HG02642 (cell line): ENCODE measurements at regions not wholly inside any gene's neighbourhood (a gene's known extent, or its start where the extent isn't known, plus 50 kb on each side); places are given as distances from the start of the nearest gene placed in this dataset.
"Not testable (repeated sequence)": the region's sequence is repeated elsewhere in the genome, so short reads cannot be mapped to it uniquely, and the experiment has no call there.

Experiments
- ATAC-seq: cut with Tn5 transposase; IDR thresholded peaks from one replicate; pipeline ENCODE4 v1.9.1; 2021; ENCODE audit warnings: mild to moderate bottlenecking; ENCODE audit not compliant: unreplicated experiment, poor library complexity

DNA sequence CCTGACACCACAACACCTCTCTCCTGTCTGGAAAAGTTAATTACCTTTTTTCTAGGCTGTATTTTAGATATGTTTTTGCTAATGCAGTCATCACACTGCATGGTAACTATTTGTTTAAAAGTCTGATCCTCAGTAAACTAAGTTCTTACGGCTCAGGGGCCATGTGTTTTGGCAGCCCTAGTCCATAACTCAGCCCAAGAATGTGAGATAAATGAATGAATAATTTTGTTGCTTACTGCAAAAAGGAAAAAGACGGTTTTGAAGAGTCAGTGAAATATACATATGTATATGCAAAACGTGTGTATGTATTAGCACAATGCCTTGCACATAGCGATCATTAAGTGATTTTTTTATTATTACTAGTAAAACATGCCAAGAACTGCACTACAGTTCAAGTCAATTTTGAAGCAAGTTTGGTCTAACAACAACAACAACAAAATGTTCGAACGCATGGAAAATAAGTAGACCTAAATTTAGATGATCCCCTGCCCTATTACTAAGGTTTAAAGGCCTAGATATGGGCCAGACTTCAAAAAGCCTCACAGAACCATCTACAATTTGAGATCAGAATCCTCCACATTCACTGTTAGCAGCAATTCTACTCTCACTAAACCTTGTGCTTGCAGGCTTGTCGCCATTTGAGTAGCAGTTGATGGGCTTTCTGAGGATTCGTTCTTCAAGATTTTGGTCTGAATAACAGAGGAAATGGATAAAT is 140.0 kb downstream of the NDUFA12 start:
- ATAC-seq = no peak

DNA sequence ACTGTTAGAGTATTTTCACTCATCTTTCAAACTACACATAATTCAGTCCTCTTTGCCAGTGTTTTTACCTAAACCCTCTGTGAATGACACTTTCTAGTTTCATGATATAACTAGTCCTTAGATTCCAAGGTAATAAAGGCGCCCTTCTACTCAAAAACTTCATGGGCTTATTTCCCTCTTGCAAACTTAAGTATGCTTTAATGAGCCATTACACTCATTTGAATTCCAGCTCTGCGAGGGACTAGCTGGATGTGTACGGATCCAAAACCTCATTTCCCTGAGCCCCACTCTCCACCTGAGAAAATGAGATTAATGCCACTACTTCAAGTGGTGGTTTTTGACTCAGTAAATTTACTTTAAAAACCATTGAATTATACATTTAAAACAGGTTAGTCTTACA is 141.1 kb downstream of the NDUFA12 start:
- no peak for ATAC-seq

DNA sequence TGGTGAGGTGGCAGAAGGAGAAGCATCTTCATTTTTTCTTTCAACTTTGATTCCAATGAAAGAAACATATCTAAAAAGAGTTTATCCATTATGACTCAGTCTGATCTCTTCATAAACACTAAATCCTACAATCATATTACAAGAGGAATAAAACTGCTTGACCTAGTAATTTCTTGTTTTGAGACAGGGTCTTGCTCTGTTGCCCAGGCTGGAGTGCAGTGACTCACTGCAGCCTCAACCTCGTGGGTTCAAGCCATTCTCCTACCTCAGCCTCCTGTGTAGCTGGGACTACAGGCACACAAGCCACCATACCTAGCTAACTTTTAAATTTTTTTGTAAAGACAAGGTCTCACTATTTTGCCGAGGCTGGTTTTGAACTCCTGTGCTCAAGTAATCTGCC is 147.2 kb downstream of the NDUFA12 start:
- ATAC-seq = no peak

DNA sequence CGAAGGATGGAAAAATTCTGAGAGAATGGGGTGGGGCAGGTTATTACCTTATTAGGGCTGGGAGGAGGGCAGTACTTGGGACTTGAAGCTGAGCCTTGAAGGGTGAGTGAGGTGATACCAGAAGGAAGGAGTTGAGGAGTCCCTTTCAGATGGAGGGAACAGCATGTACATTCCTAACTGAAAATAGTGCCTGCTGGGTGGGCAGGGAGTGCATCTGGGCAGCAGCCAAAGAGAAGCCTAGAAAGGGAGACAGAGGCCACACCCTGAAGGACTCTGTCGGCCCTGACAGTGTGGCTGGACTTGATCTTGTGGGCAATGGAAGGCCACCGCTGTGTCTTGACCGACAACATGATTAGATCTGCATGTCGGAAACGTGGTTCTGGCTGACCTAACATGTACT is 147.6 kb downstream of the NDUFA12 start:
- no peak for ATAC-seq

DNA sequence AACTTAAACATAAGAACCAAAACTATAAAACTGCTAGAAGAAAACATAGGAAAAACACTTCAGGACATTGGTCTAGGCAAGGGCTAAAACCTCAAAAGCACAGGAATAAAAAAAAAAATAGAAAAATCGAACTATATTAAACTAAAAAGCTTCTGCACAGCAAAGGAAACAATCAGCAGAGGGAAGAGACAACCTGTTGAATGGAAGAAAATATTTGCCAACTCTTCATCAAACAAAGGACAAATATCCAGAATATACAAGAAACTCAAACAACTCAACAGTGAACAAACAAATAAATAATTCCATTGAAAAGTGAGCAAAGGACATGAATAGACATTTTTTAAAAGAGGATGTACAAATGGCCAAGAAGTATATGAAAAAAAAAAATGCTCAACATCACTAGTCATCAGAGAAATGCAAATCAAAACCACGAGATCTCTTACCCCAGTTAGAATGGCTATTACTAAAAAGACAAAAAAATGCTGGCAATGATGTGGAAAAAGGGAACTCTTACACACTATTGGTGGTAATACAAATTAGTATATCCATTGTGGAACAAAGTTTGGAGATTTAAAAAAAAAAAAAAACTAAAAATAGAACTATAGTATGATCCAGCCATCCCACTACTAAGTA is 152.0 kb downstream of the NDUFA12 start:
- no peak for ATAC-seq

DNA sequence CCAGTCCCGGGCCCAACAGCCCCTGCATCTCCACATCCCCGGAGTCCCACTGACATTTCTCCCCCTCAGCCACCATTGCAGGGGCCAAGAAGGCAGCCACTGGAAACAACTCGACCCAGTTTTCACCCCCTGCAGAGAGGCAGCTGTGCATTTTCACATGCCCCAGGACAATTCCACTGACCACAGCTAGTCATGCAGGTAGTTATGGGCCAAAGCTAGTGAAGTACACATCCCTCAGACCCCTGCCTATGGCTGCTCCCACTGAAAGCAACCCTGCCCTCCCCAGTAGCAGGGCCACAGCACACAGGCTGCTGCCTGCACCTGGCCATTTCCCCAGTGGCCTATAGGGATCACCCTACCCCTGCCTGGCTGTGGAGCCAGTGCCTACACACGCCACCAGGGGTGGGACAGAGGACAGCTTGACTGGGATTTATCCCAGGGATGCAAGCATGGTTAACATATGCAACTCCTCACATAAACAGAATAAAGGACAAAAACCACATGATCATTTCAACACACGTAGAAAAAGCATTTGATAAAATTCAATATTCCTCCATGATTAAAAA is 154.0 kb downstream of the NDUFA12 start:
- ATAC-seq = no peak

DNA sequence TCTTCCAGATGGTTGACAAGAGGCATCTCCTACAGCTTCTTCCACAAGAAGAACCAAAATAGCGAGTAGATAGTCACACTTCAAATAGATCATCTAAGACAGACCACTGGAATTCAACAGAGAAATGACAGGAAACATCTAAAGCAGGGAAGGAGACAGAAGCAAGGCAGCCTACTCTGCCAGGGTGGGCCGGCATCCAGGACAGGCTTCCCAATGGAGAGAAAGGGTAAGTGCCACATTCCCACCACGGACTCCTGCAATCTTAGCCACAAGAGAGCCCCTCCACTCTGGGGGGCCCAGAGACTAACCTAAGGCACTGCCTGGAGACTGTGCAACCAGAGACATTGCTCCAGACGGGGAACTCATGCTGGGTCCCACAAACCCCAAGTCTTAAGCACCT is 154.5 kb downstream of the NDUFA12 start:
- no peak for ATAC-seq

DNA sequence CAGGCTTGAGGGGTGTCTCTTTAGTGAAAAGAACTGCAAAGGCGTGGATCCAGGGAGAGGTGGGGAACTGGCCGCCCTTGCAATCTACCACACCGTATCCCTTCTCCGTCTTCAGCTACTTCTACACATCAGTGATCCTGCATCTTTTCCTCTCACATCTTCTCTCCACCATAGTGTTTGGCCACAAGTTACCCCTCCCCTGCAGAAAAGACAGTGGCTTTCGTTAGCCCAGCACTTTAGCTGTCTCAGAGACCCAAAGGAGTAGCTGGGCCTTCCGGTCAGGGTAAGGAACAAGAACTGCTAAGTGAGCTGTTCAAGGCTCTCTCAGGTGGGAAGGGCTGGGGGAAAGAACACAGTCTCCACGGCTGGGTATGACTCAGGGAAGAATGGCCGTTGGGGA is 158.4 kb downstream of the NDUFA12 start:
- ATAC-seq = no peak

DNA sequence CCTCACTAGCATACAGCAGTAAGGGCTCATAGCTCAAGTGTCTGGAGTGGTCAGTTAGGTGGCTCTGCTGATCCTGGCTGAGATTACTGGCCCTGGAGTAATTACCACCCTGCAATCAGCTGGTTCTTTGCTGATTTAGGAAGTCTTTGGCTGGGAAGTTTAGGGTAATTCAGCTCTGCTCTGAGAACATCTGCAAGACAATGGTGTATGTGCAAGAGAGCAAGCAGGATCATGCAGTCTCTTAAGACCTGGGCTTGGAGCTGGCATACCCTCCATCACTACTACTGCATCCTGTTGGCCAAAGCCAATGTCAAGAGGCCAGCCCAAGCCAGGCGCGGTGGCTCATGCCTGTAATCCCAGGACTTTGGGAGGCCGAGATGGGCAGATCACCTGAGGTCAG is 159.0 kb downstream of the NDUFA12 start:
- no peak for ATAC-seq

DNA sequence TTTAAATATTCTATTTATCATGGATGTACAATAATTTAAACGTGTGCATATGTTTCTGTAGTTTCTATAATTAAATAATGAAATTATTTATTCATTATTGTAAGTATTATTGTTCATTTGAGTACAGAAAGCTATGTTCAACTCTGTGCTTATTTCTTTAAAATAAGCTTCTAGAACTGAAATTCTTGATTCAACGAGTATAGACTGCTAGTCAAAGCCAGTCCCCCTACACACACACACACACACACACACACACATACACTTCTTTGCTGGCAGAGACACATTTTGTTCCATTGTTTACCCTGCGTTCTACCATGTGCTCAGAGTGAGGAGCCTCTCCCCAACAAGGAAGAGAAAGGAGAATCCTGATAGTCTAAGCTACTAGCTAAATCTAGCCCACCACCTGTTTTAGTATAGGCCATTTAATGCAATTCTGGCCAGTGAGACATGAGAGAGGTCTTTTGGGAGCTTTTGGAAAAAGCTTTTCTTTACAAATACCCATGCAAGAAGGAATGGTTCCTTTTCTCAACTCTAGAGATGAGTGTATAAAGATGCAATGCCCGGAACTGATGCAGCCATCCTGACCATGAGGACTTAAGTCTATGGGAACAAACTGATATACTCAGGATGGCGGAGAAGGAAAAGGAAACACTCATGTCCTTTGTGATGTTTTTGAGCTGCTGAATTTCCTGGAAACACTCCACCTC is 161.4 kb downstream of the NDUFA12 start:
- no peak for ATAC-seq

DNA sequence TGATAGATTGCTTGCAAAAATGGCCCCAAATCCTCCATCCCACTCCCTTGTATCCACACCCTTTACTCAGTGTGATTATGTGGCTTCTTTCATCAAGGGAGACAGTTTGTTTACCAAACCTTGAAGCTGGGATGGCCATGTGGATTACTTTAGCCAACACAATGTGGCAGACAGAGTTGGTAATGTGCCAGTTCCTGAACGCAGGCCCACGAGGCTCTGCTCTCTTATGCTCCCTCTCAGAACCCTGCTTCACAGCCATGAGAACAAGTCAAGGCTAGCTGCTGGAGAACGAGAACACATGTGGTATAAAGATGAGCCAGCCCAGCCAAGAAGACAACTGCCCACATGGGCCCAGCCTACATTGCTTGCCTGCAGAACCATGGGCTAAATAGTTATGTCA is 162.3 kb downstream of the NDUFA12 start:
- ATAC-seq = no peak

DNA sequence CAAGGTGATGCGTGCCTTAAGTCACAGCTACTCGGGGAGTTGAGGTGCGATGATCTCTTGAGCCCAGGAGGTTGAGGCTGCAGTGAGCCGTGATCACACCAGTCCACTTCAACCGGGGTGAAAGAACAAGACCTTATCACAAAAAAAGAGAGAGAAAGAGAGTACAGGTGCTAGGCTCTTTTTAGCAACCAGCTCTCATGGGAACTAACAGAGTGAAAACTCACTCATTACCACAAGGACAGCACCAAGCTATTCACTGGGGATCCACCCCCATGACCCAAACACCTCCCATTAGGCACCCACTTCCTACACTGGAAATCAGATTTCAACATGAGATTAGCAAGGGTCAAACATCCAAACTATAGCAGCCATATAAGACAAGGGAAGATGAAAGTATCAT is 164.2 kb downstream of the NDUFA12 start:
- ATAC-seq = peak; percentile 79

DNA sequence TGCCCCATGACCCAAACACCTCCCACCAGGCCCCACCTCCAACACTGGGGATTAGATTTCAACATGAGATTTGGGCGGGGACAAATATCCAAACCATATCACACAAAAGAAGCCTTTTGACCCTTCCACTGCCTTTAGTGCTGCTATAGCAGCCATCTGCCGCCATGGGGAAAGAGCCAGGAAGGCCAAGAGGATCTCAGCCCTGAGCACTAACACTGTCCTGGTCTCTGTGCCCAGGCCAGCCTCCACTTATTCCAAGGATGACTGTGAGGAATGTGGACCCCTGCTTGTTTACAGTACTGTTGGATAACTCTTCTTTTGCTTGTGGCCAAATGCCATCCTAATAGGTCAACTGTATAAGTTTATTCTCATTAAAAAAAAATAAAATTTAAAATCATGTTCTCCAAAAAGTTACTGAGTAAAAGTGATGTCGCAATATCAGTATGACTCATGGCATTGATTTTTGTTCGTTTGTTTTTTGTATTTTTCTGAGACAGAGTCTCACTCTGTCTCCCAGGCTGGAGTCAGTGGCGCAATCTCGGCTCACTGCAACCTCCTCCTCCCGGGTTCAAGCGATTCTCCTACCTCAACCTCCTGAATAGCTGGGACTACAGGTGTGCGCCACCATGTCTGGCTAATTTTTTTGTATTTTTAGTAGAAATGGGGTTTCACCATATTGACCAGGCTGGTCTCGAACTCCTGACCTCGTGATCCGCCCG is 166.4 kb downstream of the NDUFA12 start:
- ATAC-seq = not testable (repeated sequence)

DNA sequence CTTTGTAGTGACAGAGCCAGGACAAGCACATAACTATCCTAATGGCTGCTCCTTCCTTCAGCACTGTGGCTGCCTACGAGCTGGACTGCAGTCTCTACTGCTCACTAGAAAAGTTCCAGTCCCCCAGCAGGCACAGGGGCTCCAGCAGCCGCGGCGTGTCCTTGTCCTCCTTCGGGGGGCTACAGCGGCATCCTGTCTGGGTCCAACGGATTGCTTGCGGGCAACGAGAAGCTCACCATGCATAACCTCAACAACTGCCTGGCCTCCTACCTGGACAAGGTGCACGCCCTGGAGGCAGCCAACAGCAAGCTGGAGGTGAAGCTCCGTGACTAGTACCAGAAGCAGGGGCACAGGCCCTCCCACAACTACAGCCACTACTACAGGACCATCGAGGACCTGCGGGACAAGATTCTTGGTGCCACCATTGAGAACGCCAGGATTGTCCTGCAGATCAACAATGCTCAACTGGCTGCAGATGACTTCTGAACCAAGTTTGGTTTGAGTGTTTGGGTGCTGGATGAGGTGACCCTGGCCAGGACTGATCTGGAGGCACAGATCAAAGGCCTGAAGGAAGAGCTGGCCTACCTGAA is 169.4 kb downstream of the NDUFA12 start:
- no peak for ATAC-seq

DNA sequence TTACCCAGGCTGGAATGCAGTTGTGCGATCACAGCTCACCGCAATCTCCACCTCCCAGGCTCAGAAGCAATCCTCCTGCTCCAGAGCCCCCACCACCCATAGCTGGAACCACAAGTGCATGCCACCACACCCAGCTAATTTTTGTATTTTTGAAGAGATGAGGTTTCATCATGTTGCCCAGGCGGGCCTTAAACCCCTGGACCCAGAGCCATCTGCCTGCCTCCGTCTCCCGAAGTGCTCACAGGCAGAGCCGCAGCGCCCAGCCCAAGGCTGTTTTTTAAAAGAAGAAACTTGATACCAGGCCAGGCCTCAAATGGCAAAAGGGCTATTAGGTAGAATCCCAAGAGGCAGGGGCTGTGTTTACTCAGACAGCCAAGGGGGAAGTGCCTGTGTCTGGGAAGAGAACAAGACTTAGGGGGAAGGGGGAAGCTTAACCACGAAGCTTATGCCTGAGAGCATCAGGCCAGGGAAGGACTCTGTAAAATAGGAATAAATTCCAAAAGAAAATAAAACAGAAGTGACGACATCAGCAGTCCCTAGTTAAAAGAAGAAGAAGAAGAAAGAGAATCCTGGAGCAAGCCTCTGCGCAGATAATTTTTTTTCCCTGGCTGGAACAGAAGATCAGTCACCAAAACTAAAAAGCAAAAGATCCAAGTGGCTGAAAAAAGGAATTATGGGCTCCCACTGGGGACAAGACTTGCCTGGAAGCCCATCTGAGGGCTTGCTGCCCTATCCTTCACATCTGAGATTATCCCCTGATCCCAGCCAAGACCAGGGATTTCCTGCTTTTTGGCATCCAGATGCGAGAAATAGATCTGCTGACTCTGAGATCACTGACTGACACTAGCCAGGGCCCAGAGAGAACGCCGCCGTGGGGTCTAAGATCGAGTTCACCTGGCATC is 170.5 kb downstream of the NDUFA12 start:
- no peak for ATAC-seq

DNA sequence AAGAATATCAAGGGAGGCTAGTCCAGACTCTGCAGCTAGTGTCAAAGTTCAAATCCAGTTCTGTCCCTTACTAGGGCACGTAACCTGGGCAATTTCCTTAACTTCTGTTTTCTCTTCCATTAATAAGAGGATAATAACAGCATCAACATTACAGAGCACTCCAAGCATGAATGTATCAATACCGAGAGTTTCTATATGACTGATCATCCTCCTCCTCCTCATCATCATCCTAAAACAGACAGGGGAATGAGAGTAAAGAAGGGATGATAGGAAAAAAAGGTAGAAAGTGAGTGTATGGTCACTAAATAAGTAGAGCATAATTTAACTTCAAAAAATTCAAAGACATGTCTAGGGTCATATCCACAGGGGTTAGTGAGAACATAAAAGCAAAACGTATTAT is 171.4 kb downstream of the NDUFA12 start:
- no peak for ATAC-seq

DNA sequence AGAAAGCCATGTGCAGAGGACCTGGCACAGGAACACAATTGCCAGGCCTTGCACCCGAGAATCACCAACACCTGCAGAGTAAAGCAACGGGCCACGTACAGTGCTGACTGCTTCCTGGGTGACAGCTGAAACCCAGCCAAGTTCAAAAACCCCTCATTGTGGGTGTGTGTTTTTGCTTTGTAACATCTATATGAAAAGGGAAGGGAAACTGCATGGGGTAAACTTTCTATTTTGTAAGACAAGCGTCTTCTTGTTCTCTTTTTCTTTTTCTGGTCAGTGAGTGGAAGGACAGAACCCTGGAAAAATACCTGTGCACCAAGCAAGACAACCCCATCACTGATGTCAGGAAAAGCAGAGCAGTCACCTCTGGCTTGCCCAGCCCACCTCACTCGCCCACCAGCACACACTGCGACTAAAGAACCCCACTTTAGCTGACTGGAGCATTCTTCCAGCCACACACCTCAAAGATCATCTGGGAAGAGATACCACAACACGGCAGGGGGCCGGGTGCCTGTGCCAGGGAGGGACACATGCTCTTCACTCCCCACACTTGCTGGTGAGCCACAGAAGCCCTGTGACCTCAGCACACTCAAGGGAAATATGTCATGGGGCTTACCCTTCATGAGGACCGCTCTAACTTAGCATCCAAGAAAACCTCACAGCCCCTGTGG is 172.3 kb downstream of the NDUFA12 start:
- ATAC-seq = peak; percentile 91

DNA sequence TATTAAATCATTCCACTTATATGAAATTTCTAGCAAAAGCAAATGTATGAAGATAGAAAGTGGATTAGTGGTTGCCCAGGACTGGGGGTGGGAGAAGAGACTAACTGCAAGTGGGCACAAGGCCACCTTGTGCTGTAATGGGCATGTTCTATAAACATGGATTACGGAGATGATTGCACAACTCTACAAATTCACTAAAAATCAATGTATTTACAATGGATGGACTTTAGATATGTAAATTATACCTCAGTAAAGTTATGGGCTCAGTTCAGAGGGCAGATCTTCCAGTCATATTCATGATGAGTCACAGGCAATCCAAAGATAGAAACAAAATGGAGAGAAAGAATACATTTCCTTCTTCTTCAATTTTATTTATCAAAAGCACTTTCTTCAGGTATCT is 173.9 kb downstream of the NDUFA12 start:
- ATAC-seq = no peak

DNA sequence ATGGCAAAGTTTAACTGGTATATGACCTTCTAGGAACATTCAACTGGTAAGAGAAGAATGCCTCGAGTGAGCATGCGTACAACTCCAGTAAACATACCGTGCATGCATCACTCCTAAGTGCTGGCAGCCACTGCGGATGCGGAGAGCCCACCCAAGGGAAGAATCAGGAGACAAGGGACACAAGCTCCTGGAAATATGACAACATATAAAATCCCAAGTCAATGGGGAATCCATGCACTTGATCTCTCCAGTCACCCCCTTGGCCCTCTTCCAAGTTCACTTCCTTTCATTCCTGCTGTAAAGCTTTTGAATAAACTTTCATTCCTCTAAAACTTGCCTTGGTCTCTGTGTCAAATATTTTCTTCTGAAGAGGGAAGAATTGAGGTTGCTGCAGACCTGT is 168.7 kb upstream of the TMCC3 start:
- no peak for ATAC-seq
